ENCODE measurements at regions not wholly inside any gene's neighbourhood (a gene's known extent, or its start where the extent isn't known, plus 50 kb on each side); places are given as distances from the start of the nearest gene placed in this dataset.

DNA sequence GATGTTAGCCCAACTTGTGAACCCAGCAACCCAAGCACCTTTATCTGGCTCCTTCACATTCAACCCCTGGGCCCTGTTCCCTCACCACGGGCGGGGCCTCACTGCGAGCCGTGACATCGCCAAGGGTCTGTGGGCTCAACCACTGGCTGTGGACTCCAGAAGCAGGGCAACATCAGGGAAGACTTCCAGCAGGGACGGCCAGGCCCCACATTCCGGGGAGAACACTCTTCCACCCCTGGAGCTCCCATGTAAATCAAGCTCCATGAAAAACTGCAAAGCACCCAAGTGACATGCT lies 175.3 kb downstream of the ERCC6L2 start:
- no peak for TF ChIP-seq NFIC (IDR thresholded peaks at IDR 0.05)
- no peak for TF ChIP-seq EGR1 (IDR thresholded peaks at IDR 0.05)
- TF ChIP-seq RAD21 (IDR thresholded peaks at IDR 0.05; ENCODE audit: low read depth), result no peak
- TF ChIP-seq, protein P1, sequence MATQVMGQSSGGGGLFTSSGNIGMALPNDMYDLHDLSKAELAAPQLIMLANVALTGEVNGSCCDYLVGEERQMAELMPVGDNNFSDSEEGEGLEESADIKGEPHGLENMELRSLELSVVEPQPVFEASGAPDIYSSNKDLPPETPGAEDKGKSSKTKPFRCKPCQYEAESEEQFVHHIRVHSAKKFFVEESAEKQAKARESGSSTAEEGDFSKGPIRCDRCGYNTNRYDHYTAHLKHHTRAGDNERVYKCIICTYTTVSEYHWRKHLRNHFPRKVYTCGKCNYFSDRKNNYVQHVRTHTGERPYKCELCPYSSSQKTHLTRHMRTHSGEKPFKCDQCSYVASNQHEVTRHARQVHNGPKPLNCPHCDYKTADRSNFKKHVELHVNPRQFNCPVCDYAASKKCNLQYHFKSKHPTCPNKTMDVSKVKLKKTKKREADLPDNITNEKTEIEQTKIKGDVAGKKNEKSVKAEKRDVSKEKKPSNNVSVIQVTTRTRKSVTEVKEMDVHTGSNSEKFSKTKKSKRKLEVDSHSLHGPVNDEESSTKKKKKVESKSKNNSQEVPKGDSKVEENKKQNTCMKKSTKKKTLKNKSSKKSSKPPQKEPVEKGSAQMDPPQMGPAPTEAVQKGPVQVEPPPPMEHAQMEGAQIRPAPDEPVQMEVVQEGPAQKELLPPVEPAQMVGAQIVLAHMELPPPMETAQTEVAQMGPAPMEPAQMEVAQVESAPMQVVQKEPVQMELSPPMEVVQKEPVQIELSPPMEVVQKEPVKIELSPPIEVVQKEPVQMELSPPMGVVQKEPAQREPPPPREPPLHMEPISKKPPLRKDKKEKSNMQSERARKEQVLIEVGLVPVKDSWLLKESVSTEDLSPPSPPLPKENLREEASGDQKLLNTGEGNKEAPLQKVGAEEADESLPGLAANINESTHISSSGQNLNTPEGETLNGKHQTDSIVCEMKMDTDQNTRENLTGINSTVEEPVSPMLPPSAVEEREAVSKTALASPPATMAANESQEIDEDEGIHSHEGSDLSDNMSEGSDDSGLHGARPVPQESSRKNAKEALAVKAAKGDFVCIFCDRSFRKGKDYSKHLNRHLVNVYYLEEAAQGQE (IDR thresholded peaks at IDR 0.05; ENCODE audit: low read depth), result no peak
- TF ChIP-seq TAF1 (IDR thresholded peaks at IDR 0.05; ENCODE audit: low read depth), result no peak

Measured in Ishikawa (cell line).